CD4-positive, CD25-positive, alpha-beta regulatory T cell (primary cell): ENCODE measurements at regions not wholly inside any gene's neighbourhood (a gene's known extent, or its start where the extent isn't known, plus 50 kb on each side); places are given as distances from the start of the nearest gene placed in this dataset.

Experiments used
- ATAC-seq, 2 donors: fragments of 150-1000 bp; cut with Tn5 transposase; one replicate each; pipeline ENCODE4 v1.10.0; 2021; ENCODE audit warnings: low read depth in 2 of 2, moderate number of reproducible peaks in 2 of 2, moderate library complexity in 1 of 2
- DNase-seq, 3 donors: peaks; one replicate each; pipeline versions ENCODE4 v3.0.0 to v3.0.0-alpha.2; 2012 to 2022; ENCODE audit warnings: mixed read lengths in 1 of 3
- H3K27ac ChIP-seq: one replicate; pipeline ENCODE4 v1.7.0; 2013; ENCODE audit warnings: mild to moderate bottlenecking, low read length; ENCODE audit not compliant: insufficient read depth, poor library complexity, severe bottlenecking
- H3K27me3 ChIP-seq: one replicate; pipeline ENCODE4 v1.7.0; 2013; ENCODE audit warnings: low read length; ENCODE audit not compliant: control insufficient read depth, insufficient read depth
- H3K36me3 ChIP-seq: one replicate; pipeline ENCODE4 v1.7.0; 2013; ENCODE audit warnings: mild to moderate bottlenecking, low read length, moderate library complexity; ENCODE audit not compliant: control insufficient read depth, insufficient read depth
- H3K4me1 ChIP-seq: 2 replicates; pipeline ENCODE4 v1.7.0; 2013; ENCODE audit warnings: mild to moderate bottlenecking, low read length; ENCODE audit not compliant: insufficient read depth, control insufficient read depth, poor library complexity, severe bottlenecking
- H3K4me3 ChIP-seq: one replicate; pipeline ENCODE4 v1.7.0; 2013; ENCODE audit warnings: low read depth, mild to moderate bottlenecking, low read length, moderate library complexity
- H3K9me3 ChIP-seq, 2 experiments: 1 replicate in 1 of 2; 2 replicates in 1 of 2; pipeline ENCODE4 v1.7.0; 2013; ENCODE audit warnings: low read length in 2 of 2, mild to moderate bottlenecking in 1 of 2, moderate library complexity in 1 of 2; ENCODE audit not compliant: control insufficient read depth in 2 of 2
- H3K27ac Mint-ChIP-seq, 3 donors: one replicate each; pipeline ENCODE4 v1.8.0; 2020 to 2022; ENCODE audit warnings: mild to moderate bottlenecking in 3 of 3, mixed read lengths in 3 of 3, moderate library complexity in 2 of 3
- H3K27me3 Mint-ChIP-seq: one replicate; pipeline ENCODE4 v1.8.0; 2022; ENCODE audit warnings: mild to moderate bottlenecking, mixed read lengths
- H3K36me3 Mint-ChIP-seq: one replicate; pipeline ENCODE4 v1.8.0; 2020; ENCODE audit warnings: mixed read lengths
- H3K4me1 Mint-ChIP-seq, 4 donors: one replicate each; pipeline ENCODE4 v1.8.0; 2020 to 2022; ENCODE audit warnings: mixed read lengths in 4 of 4, mild to moderate bottlenecking in 1 of 4
- H3K4me3 Mint-ChIP-seq, 4 donors: one replicate each; pipeline ENCODE4 v1.8.0; 2020 to 2022; ENCODE audit warnings: mild to moderate bottlenecking in 4 of 4, mixed read lengths in 4 of 4, moderate library complexity in 3 of 4
- H3K9me3 Mint-ChIP-seq, 7 donors: one replicate each; pipeline ENCODE4 v1.8.0; 2020 to 2022; ENCODE audit warnings: mixed read lengths in 7 of 7, mild to moderate bottlenecking in 3 of 7, moderate library complexity in 2 of 7

GRCh38 chr2:76478266-76479035, 767.7 kb upstream of the GCFC2 start:
- H3K9me3 ChIP-seq = peaks cover 0 to 3% of the 10 kb centered on the region in 2 experiments
- H3K27me3 Mint-ChIP-seq = no peaks in the 10 kb centered on the region
- no peaks in the 10 kb centered on the region for H3K36me3 ChIP-seq
- no peak for DNase-seq
- no peak overlapping the region for H3K4me3 Mint-ChIP-seq
- H3K27me3 ChIP-seq = no peaks in the 10 kb centered on the region
- ATAC-seq = no peak
- H3K27ac ChIP-seq = no peak overlapping the region
- H3K9me3 Mint-ChIP-seq = peaks cover 0 to 13% (median 2%) of the 10 kb centered on the region in 7 donors
- H3K36me3 Mint-ChIP-seq = no peaks in the 10 kb centered on the region
- H3K27ac Mint-ChIP-seq = no peak overlapping the region
- no peaks in the 10 kb centered on the region for H3K4me1 Mint-ChIP-seq
- no peak overlapping the region for H3K4me3 ChIP-seq
- no peaks in the 10 kb centered on the region for H3K4me1 ChIP-seq

- ATAC-seq (no peak), DNase-seq (no peak)
- Histone ChIP-seq H3K4me3 (no peak overlapping the region), H3K4me1 (no peaks in the 10 kb centered on the region), H3K9me3 (peaks cover 0 to 10% of the 10 kb centered on the region in 2 experiments), H3K27ac (no peak overlapping the region), H3K36me3 (no peaks in the 10 kb centered on the region), H3K27me3 (no peaks in the 10 kb centered on the region)
- no peak overlapping the region for H3K27ac Mint-ChIP-seq
- no peaks in the 10 kb centered on the region for H3K27me3 Mint-ChIP-seq
- H3K36me3 Mint-ChIP-seq = no peaks in the 10 kb centered on the region
- no peak overlapping the region for H3K4me3 Mint-ChIP-seq
- H3K9me3 Mint-ChIP-seq = peaks cover 0 to 21% (median 5%) of the 10 kb centered on the region in 7 donors
- no peaks in the 10 kb centered on the region for H3K4me1 Mint-ChIP-seq
Observed at GRCh38 chr2:76472946-76473345, 762.2 kb upstream of the GCFC2 start.

- DNase-seq (no peak), ATAC-seq (no peak)
- no peaks in the 10 kb centered on the region for H3K27me3 Mint-ChIP-seq
- no peak overlapping the region for H3K4me3 Mint-ChIP-seq
- Histone ChIP-seq H3K27ac (no peak overlapping the region), H3K27me3 (no peaks in the 10 kb centered on the region), H3K4me1 (no peaks in the 10 kb centered on the region), H3K36me3 (no peaks in the 10 kb centered on the region), H3K9me3 (peaks cover 0 to 10% of the 10 kb centered on the region in 2 experiments), H3K4me3 (no peak overlapping the region)
- H3K9me3 Mint-ChIP-seq = peaks cover 3 to 29% (median 5%) of the 10 kb centered on the region in 7 donors
- H3K27ac Mint-ChIP-seq = no peak overlapping the region
- no peaks in the 10 kb centered on the region for H3K4me1 Mint-ChIP-seq
- no peaks in the 10 kb centered on the region for H3K36me3 Mint-ChIP-seq
Observed at GRCh38 chr2:76469066-76469465, 758.4 kb upstream of the GCFC2 start.

- DNase-seq (no peak), ATAC-seq (no peak)
- Histone ChIP-seq H3K4me3 (no peak overlapping the region), H3K4me1 (no peaks in the 10 kb centered on the region), H3K27me3 (no peaks in the 10 kb centered on the region), H3K27ac (no peak overlapping the region), H3K9me3 (peaks cover 0 to 8% of the 10 kb centered on the region in 2 experiments), H3K36me3 (no peaks in the 10 kb centered on the region)
- Mint-ChIP-seq H3K4me3 (no peak overlapping the region), H3K4me1 (no peaks in the 10 kb centered on the region), H3K36me3 (no peaks in the 10 kb centered on the region), H3K9me3 (peaks cover 3 to 23% (median 6%) of the 10 kb centered on the region in 7 donors), H3K27me3 (no peaks in the 10 kb centered on the region), H3K27ac (no peak overlapping the region)
Observed at GRCh38 chr2:76467326-76467725, 756.6 kb upstream of the GCFC2 start.

GRCh38 chr2:76464310-76464709, 753.6 kb upstream of the GCFC2 start:
- Histone ChIP-seq H3K4me3 (no peak overlapping the region), H3K9me3 (no peaks in the 10 kb centered on the region), H3K27ac (no peak overlapping the region), H3K4me1 (no peaks in the 10 kb centered on the region), H3K27me3 (no peaks in the 10 kb centered on the region), H3K36me3 (no peaks in the 10 kb centered on the region)
- ATAC-seq (no peak), DNase-seq (no peak)
- Mint-ChIP-seq H3K36me3 (no peaks in the 10 kb centered on the region), H3K4me1 (no peaks in the 10 kb centered on the region), H3K4me3 (no peak overlapping the region), H3K9me3 (peaks cover 3 to 24% (median 5%) of the 10 kb centered on the region in 7 donors), H3K27me3 (no peaks in the 10 kb centered on the region), H3K27ac (no peak overlapping the region)

GRCh38 chr2:76461431-76461830, 750.7 kb upstream of the GCFC2 start:
- Mint-ChIP-seq H3K27me3 (no peaks in the 10 kb centered on the region), H3K27ac (no peak overlapping the region), H3K4me3 (no peak overlapping the region), H3K4me1 (no peaks in the 10 kb centered on the region), H3K36me3 (no peaks in the 10 kb centered on the region), H3K9me3 (peaks cover 3 to 18% (median 6%) of the 10 kb centered on the region in 7 donors)
- H3K27ac ChIP-seq = no peak overlapping the region
- no peaks in the 10 kb centered on the region for H3K36me3 ChIP-seq
- DNase-seq = no peak
- H3K4me3 ChIP-seq = no peak overlapping the region
- no peak for ATAC-seq
- H3K9me3 ChIP-seq = no peaks in the 10 kb centered on the region
- H3K27me3 ChIP-seq = no peaks in the 10 kb centered on the region
- H3K4me1 ChIP-seq = no peaks in the 10 kb centered on the region

- no peak overlapping the region for H3K4me3 Mint-ChIP-seq
- H3K9me3 ChIP-seq = peaks cover 0 to 5% of the 10 kb centered on the region in 2 experiments
- H3K4me3 ChIP-seq = no peak overlapping the region
- no peaks in the 10 kb centered on the region for H3K36me3 Mint-ChIP-seq
- no peak for DNase-seq
- H3K36me3 ChIP-seq = no peaks in the 10 kb centered on the region
- no peak overlapping the region for H3K27ac ChIP-seq
- H3K4me1 ChIP-seq = no peaks in the 10 kb centered on the region
- H3K27ac Mint-ChIP-seq = no peak overlapping the region
- H3K4me1 Mint-ChIP-seq = no peaks in the 10 kb centered on the region
- ATAC-seq = no peak
- no peaks in the 10 kb centered on the region for H3K27me3 ChIP-seq
- peaks cover 1 to 11% (median 4%) of the 10 kb centered on the region in 7 donors for H3K9me3 Mint-ChIP-seq
- H3K27me3 Mint-ChIP-seq = no peaks in the 10 kb centered on the region
Observed at GRCh38 chr2:76455910-76456309, 745.2 kb upstream of the GCFC2 start.

- H3K36me3 ChIP-seq = no peaks in the 10 kb centered on the region
- no peak overlapping the region for H3K4me3 ChIP-seq
- no peaks in the 10 kb centered on the region for H3K4me1 ChIP-seq
- no peak overlapping the region for H3K27ac Mint-ChIP-seq
- H3K4me3 Mint-ChIP-seq = no peak overlapping the region
- no peaks in the 10 kb centered on the region for H3K9me3 ChIP-seq
- no peaks in the 10 kb centered on the region for H3K4me1 Mint-ChIP-seq
- no peaks in the 10 kb centered on the region for H3K27me3 Mint-ChIP-seq
- no peak overlapping the region for H3K27ac ChIP-seq
- no peaks in the 10 kb centered on the region for H3K36me3 Mint-ChIP-seq
- no peaks in the 10 kb centered on the region for H3K27me3 ChIP-seq
- DNase-seq (no peak), ATAC-seq (no peak)
- H3K9me3 Mint-ChIP-seq = peaks cover 0 to 8% (median 4%) of the 10 kb centered on the region in 7 donors
Observed at GRCh38 chr2:76450024-76450475, 739.3 kb upstream of the GCFC2 start.
